ENCODE measurements at regions not wholly inside any gene's neighbourhood (a gene's known extent, or its start where the extent isn't known, plus 50 kb on each side); places are given as distances from the start of the nearest gene placed in this dataset.

- DNase-seq, result no peak
Measured at GRCh38 chr17:55668312-55668920, 54.2 kb downstream of the TMEM100 start.

- DNase-seq, result no peak
Measured at GRCh38 chr17:55666806-55667205, 55.9 kb downstream of the TMEM100 start.

GRCh38 chr17:55664287-55664686, 58.4 kb downstream of the TMEM100 start:
- no peak for DNase-seq

- DNase-seq, result no peak
Measured at GRCh38 chr17:55663400-55663799, 59.3 kb downstream of the TMEM100 start.

- DNase-seq, result no peak
Measured at GRCh38 chr17:55661963-55662834, 60.5 kb downstream of the TMEM100 start.

- DNase-seq, result no peak
Measured at GRCh38 chr17:55661256-55661758, 61.4 kb downstream of the TMEM100 start.

- DNase-seq, result no peak
Measured at GRCh38 chr17:55660178-55660886, 62.3 kb downstream of the TMEM100 start.

- no peak for DNase-seq
Measured at GRCh38 chr17:55659661-55660060, 63.0 kb downstream of the TMEM100 start.

GRCh38 chr17:55655777-55656176, 66.9 kb downstream of the TMEM100 start:
- DNase-seq, result no peak

GRCh38 chr17:55654821-55655220, 67.8 kb downstream of the TMEM100 start:
- DNase-seq, result no peak

GRCh38 chr17:55654022-55654421, 68.6 kb downstream of the TMEM100 start:
- DNase-seq, result no peak

- DNase-seq, result no peak
Measured at GRCh38 chr17:55652825-55653224, 69.8 kb downstream of the TMEM100 start.

- no peak for DNase-seq
Measured at GRCh38 chr17:55652114-55652823, 70.4 kb downstream of the TMEM100 start.

GRCh38 chr17:55649957-55650597, 72.6 kb downstream of the TMEM100 start:
- no peak for DNase-seq

GRCh38 chr17:55648086-55648485, 74.6 kb downstream of the TMEM100 start:
- DNase-seq, result no peak

GRCh38 chr17:55645361-55645760, 77.3 kb downstream of the TMEM100 start:
- no peak for DNase-seq

- no peak for DNase-seq
Measured at GRCh38 chr17:55644346-55644745, 78.3 kb downstream of the TMEM100 start.

- DNase-seq, result no peak
Measured at GRCh38 chr17:55642741-55643140, 79.9 kb downstream of the TMEM100 start.

- DNase-seq, result peak; percentile 6
Measured at GRCh38 chr17:55641676-55642081, 81.0 kb downstream of the TMEM100 start.

GRCh38 chr17:55639096-55639495, 83.6 kb downstream of the TMEM100 start:
- no peak for DNase-seq

GRCh38 chr17:55635253-55635914, 87.3 kb downstream of the TMEM100 start:
- DNase-seq, result no peak

- DNase-seq, result no peak
Measured at GRCh38 chr17:55634702-55635101, 88.0 kb downstream of the TMEM100 start.
